Esophagus muscularis mucosa (tissue), 4 donors: ENCODE measurements at regions not wholly inside any gene's neighbourhood (a gene's known extent, or its start where the extent isn't known, plus 50 kb on each side); places are given as distances from the start of the nearest gene placed in this dataset.

Experiments used
- DNase-seq: peaks from one replicate; pipeline ENCODE4 v3.0.0-alpha.2; 2017; ENCODE audit errors: extremely low spot score
- H3K27ac ChIP-seq, 4 donors: fragments of 200-600 bp; sonication (generic); replicated peaks in 1 of 4; 1 replicate in 3 of 4; 2 replicates in 1 of 4; pipeline ENCODE4 v1.5.1; 2016 to 2019; ENCODE audit warnings: mild to moderate bottlenecking in 1 of 4
- H3K27me3 ChIP-seq, 4 donors: fragments of 200-600 bp; sonication (generic); one replicate each; pipeline versions ENCODE4 v1.5.1 to v1.6.0; 2016 to 2019
- H3K36me3 ChIP-seq, 4 donors: fragments of 200-600 bp; sonication (generic); one replicate each; pipeline ENCODE4 v1.5.1; 2016 to 2019
- H3K4me1 ChIP-seq, 4 donors: fragments of 200-600 bp; sonication (generic); one replicate each; pipeline ENCODE4 v1.5.1; 2016 to 2019
- H3K4me3 ChIP-seq, 4 donors: fragments of 200-600 bp; sonication (generic); 1 replicate in 2 of 4; 2 replicates in 2 of 4; pipeline ENCODE4 v1.5.1; 2016 to 2019; ENCODE audit warnings: mild to moderate bottlenecking in 4 of 4, moderate library complexity in 1 of 4
- H3K9me3 ChIP-seq, 4 donors: fragments of 200-600 bp; sonication (generic); 1 replicate in 3 of 4; 2 replicates in 1 of 4; pipeline ENCODE4 v1.5.1; 2016 to 2019
- CTCF ChIP-seq, 3 experiments: fragments of 200-600 bp in 2 of 3; fragments of 450-650 bp in 1 of 3; sonication (generic) in 2 of 3; IDR thresholded peaks; one replicate each; pipeline ENCODE4 v1.5.1; 2017 to 2019; ENCODE audit warnings: antibody characterized with exemption in 3 of 3, mild to moderate bottlenecking in 2 of 3, moderate library complexity in 1 of 3
- EP300 ChIP-seq: sonication (generic); formaldehyde crosslinking; IDR thresholded peaks from one replicate; pipeline ENCODE4 v1.6.1; 2017; ENCODE audit warnings: antibody characterized with exemption
- POLR2A ChIP-seq: fragments of 450-650 bp; IDR thresholded peaks from one replicate; pipeline ENCODE4 v1.6.1; 2017; ENCODE audit warnings: antibody characterized with exemption, moderate library complexity, mild to moderate bottlenecking, low read depth
- POLR2AphosphoS5 ChIP-seq, 2 donors: sonication (generic); formaldehyde crosslinking; IDR thresholded peaks; one replicate each; pipeline ENCODE4 v1.6.1; 2017; ENCODE audit warnings: antibody characterized with exemption in 2 of 2
- WGBS: methylation state at CpG from one replicate; pipeline ENCODE4 v1.1.5; 2018; 5-methylcytosine and 5-hydroxymethylcytosine counted together
- intact Hi-C: fragments of 100-400 bp; cut with DNase I; formaldehyde crosslinking; loops from one replicate; pipeline ENCODE4 v1.15.1; 2023

- no peak for DNase-seq
- no peak overlapping the region for H3K27ac ChIP-seq
- no peaks in the 10 kb centered on the region for H3K27me3 ChIP-seq
- intact Hi-C loops: no loop called here
- H3K4me1 ChIP-seq: peaks cover 0 to 16% (median 13%) of the 10 kb centered on the region in 4 donors
- no peaks in the 10 kb centered on the region for H3K36me3 ChIP-seq
- 59% methylated on average over 8 of the region's 8 CpGs for WGBS
- H3K9me3 ChIP-seq: no peaks in the 10 kb centered on the region
- H3K4me3 ChIP-seq: no peak overlapping the region
- TF ChIP-seq POLR2AphosphoS5 (IDR thresholded peaks at IDR 0.05) (no peak), CTCF (IDR thresholded peaks at IDR 0.05) (no peak), POLR2A (no peak), EP300 (no peak)
Measured at GRCh38 chr4:53821179-53821851, 230.0 kb upstream of the LNX1 start.

GRCh38 chr4:53818104-53818503 is 226.8 kb upstream of the LNX1 start:
- no peaks in the 10 kb centered on the region for H3K9me3 ChIP-seq
- H3K36me3 ChIP-seq: no peaks in the 10 kb centered on the region
- H3K27ac ChIP-seq: peak overlapping the region in 1 of 4 donors; percentile 35
- 37% methylated on average over 5 of the region's 5 CpGs for WGBS
- no peaks in the 10 kb centered on the region for H3K27me3 ChIP-seq
- no peak overlapping the region for H3K4me3 ChIP-seq
- TF ChIP-seq CTCF (IDR thresholded peaks at IDR 0.05) (no peak), POLR2AphosphoS5 (IDR thresholded peaks at IDR 0.05) (no peak), EP300 (no peak), POLR2A (no peak)
- no peak for DNase-seq
- intact Hi-C loops: no loop called here
- peaks cover 0 to 16% (median 13%) of the 10 kb centered on the region in 4 donors for H3K4me1 ChIP-seq

GRCh38 chr4:53816561-53816960 is 225.3 kb upstream of the LNX1 start:
- Histone ChIP-seq H3K27me3 (no peaks in the 10 kb centered on the region), H3K9me3 (no peaks in the 10 kb centered on the region), H3K4me3 (no peak overlapping the region), H3K27ac (no peak overlapping the region), H3K4me1 (peaks cover 0 to 12% (median 11%) of the 10 kb centered on the region in 4 donors), H3K36me3 (no peaks in the 10 kb centered on the region)
- intact Hi-C loops: no loop called here
- TF ChIP-seq POLR2AphosphoS5 (IDR thresholded peaks at IDR 0.05) (no peak), POLR2A (no peak), EP300 (no peak), CTCF (IDR thresholded peaks at IDR 0.05) (no peak)
- no peak for DNase-seq
- 70% methylated on average over 10 of the region's 10 CpGs for WGBS

- Histone ChIP-seq H3K27ac (no peak overlapping the region), H3K36me3 (no peaks in the 10 kb centered on the region), H3K27me3 (no peaks in the 10 kb centered on the region), H3K4me3 (no peak overlapping the region), H3K9me3 (no peaks in the 10 kb centered on the region), H3K4me1 (peaks cover 0 to 11% (median 9%) of the 10 kb centered on the region in 4 donors)
- intact Hi-C loops: no loop called here
- DNase-seq: no peak
- TF ChIP-seq POLR2A: no peak
- TF ChIP-seq POLR2AphosphoS5 (IDR thresholded peaks at IDR 0.05): no peak
- TF ChIP-seq CTCF (IDR thresholded peaks at IDR 0.05): no peak
- TF ChIP-seq EP300: no peak
- WGBS: 81% methylated on average over 3 of the region's 3 CpGs
Measured at GRCh38 chr4:53815281-53815680, 224.0 kb upstream of the LNX1 start.

GRCh38 chr4:53813998-53814397 is 222.7 kb upstream of the LNX1 start:
- no peaks in the 10 kb centered on the region for H3K9me3 ChIP-seq
- H3K4me3 ChIP-seq: no peak overlapping the region
- H3K4me1 ChIP-seq: peaks cover 0 to 11% (median 9%) of the 10 kb centered on the region in 4 donors
- intact Hi-C loops: no loop called here
- WGBS: 87% methylated on average over 4 of the region's 4 CpGs
- H3K36me3 ChIP-seq: no peaks in the 10 kb centered on the region
- H3K27me3 ChIP-seq: no peaks in the 10 kb centered on the region
- H3K27ac ChIP-seq: no peak overlapping the region
- no peak for DNase-seq
- TF ChIP-seq EP300: no peak
- no peak for TF ChIP-seq POLR2AphosphoS5 (IDR thresholded peaks at IDR 0.05)
- no peak for TF ChIP-seq CTCF (IDR thresholded peaks at IDR 0.05)
- no peak for TF ChIP-seq POLR2A
